COLO668 (cell line): ENCODE measurements at regions not wholly inside any gene's neighbourhood (a gene's known extent, or its start where the extent isn't known, plus 50 kb on each side); places are given as distances from the start of the nearest gene placed in this dataset.

Source experiments
- DNase-seq: peaks from one replicate; lab custom pipeline; 2025; ENCODE audit not compliant: unreplicated experiment; lab: John Stamatoyannopoulos, UW

DNA sequence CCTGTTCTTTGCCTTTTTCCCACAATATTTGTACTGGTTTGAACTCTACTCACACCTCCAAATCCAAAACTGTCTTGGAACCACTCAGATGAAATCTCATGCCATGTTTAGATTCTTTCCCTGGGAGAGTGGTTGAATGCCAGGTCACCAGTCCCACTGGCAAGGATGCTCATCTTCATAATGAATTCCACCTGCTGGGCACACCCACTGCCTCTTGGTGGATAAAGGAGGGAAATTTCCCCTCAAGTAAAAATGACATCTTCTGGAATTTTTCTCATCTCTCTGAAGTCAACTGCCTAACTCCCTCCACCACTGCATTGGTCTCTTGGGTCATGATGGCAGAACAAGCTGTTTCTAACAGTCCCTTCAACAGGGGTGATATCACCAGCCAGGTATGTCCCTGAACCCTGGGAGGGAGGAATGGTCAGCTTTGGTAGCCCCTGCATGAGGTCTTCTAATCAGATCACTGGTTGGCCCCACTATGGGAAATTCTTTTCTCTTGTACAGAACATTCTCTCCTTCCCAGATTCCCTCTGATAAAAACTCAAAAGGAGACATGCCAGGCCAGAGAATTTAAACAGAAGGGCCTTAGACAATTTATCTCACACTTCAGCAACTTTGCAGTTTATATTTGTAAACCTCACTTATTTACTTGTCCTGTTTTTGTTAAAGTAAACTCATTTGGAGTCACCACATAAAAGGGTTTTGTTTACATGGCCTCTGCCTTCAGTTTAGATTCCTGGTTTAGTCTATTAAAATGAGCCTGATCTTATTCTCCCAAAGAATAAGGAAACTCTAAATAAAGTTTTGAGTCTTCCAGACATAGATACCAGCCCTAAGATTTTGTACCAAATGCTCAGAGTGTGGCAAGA is 143.4 kb downstream of the WNT5A start:
- no peak for DNase-seq

DNA sequence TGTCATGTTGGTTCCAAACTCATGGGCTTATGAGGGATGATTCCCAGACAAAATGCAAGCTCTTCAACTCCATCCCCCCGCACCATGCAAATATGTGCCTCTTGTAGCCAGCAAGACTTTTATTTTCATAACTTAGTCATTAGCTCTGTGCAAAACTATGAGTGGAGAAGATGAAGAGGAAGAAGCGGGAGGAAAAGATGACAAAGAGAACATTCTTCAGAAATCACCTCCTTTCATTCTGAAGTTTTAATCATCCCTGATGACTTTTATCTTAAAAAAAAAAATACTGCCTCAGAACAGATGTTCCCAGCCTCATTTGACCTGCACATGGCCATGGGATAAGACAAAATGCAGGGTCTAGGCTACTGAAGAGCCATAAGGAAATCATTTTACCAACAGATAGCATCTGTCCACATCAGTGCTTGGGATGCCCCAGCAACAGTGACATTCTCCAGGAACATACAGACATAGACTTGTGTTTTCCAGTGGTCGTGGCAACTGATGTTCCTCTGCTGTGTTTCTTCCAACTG is 145.5 kb downstream of the WNT5A start:
- no peak for DNase-seq

- DNase-seq = no peak
These were observed 147.3 kb downstream of the WNT5A start for GRCh38 chr3:55339819-55340218.

GRCh38 chr3:55339390-55339789 is 147.7 kb downstream of the WNT5A start:
- DNase-seq = no peak

GRCh38 chr3:55337641-55338180 is 149.4 kb downstream of the WNT5A start:
- no peak for DNase-seq

DNA sequence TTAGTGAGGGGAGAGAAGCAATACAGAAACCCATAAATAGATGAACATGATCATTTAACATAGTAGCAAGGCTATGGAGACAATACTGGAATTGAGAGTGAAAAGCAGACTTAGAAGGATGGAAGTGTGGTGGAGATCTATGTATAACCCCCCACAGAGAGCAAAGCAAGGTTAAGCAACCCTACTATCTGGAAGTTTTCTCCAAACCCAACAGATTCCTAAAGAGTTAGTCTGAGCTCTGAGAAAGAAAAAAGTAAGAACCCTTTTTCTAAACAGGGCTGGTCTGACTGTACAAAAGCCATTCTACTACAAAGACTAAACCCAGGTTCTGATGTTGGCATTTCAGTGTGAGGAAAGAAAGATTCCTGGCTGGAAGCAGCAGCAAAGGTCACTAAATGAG is 153.2 kb downstream of the WNT5A start:
- DNase-seq = no peak

- DNase-seq = no peak
These were observed 154.1 kb downstream of the WNT5A start for GRCh38 chr3:55333046-55333445.

DNA sequence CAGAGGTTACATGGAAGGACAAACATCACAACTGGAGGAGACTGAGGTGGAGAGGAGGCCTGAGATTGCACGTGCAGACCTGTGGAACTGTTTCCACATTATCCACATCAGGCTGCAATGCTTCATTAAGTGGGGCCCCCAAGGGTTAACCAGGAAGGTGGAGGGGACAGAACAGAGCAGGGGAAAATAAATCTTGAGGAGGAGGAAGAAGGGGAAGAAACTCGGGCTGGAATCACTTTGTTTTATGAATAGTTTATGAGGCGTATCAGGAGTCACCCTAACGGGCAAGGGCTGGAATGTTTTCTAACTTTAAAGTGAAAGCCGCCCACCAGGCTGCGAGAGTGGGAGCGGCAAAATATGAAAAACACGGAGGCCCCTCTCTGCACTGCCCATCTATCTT is 154.9 kb downstream of the WNT5A start:
- no peak for DNase-seq

GRCh38 chr3:55331524-55331923 is 155.6 kb downstream of the WNT5A start:
- DNase-seq = no peak

DNA sequence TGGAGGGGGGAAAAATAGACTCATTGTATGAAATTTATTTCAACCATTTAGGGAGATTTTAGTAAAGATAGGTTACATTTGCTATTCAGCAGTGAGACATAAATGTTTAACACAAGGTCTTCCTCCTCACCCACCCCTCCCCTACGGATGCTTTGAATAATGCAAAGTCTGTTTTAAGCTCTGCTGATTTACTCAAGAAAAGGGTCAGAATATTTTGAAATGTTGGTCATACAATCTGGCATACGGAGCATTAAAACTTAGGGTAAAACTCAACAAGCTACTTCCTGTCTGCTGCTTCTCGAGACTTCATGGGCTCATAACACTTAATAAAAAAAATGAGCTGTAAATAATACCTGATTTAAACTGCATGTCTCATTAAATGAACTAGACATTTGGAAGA is 156.3 kb downstream of the WNT5A start:
- DNase-seq = no peak

DNA sequence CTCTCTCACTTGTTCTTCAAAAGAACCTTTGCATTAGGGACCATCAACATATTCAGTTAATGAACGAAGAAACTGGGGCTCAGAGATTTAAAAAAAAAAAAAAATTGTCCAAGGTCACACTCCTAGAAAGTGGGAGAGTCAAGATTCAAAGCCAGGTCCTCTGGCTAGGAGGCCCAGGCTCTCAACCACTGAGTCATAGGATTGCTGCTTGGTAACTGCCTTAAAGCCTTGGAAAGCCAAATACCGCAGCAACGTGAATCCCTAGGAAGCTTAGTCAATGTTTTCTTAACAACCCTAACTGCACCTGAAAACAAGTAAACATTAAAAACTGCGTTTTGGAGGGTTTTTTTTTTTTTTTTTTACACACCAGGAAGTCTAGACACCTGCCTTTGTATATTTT is 156.8 kb downstream of the WNT5A start:
- DNase-seq = peak; percentile 20

GRCh38 chr3:55329849-55330248 is 157.3 kb downstream of the WNT5A start:
- DNase-seq = no peak

DNA sequence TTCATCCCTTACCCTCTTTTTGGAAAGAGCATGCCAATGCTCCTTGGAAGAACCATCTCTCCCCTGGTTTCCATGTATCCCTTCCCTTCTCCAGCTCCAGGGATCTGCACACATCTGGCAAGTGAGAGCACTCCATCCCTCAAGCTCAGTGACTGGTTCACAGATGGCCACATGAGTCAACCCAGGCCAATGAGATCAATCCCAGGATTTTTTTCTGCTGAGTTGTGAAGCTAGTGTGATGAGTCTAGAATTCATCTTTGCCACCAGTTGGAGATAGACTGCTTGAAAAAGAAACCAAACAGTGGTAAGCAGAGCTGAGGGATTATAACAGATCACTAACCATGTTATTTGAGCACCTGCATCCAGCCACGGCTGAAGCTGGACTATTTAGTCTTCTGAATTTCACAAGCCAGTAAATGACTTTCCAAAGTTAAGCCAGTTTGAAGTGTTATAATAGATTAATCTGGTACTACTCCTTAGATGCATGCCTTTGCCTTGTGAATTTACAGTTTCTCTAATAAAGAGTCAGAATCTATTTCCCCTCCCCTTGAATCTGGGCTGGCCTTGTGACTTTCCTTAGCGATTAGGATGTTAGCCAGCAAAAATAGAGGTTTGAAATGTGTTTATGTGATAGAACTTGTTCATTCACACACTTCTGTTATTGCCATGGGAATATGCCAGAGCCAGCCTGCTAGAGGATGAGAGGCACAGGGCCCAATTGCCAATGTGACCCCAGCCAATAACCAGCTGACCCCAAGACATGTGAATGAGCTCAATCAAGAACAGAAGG is 159.8 kb downstream of the WNT5A start:
- DNase-seq = no peak

- DNase-seq = no peak
These were observed 164.5 kb downstream of the WNT5A start for GRCh38 chr3:55322638-55323037.

- DNase-seq = no peak
These were observed 166.2 kb downstream of the WNT5A start for GRCh38 chr3:55320928-55321327.

- no peak for DNase-seq
These were observed 171.7 kb downstream of the WNT5A start for GRCh38 chr3:55315396-55315795.

DNA sequence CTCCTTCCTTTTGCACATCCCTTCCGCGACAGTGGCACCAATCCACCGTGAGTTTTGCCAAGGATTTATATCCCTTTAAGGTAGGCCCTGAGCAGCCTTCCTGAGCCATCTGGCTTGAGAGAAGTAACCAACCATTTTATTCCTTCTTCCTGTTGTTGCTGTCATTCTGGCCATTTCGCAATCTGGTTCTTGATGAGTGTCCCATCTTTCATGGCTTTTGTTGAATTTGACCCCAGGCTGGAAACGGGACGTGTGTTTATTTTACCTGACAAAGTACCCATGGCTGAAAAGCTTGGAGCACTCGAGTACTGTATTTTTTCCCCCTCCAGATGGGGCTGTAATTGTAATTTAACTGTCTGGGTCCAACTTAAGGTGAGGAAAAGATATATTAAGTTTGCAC is 173.4 kb downstream of the WNT5A start:
- peak; percentile 44 for DNase-seq

- no peak for DNase-seq
These were observed 177.8 kb downstream of the WNT5A start for GRCh38 chr3:55309336-55309735.

DNA sequence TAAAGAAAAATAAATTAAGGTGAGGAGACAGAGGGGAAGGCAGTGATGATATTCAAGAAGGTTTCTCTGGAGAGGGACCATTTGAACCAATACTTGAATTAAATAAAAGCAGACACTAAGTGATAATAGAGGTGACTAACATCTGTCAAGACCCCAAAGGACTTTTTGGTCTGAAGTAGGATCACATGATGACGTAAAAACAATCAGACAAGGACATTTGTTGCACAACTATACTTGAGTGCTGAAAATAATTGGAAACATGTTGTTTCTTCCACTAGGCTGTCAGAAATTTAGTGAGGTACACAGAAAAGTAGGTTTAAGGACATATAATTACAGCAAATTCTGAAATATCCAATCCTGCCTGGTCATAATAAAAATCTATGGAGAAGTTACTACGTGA is 179.5 kb downstream of the WNT5A start:
- no peak for DNase-seq

DNA sequence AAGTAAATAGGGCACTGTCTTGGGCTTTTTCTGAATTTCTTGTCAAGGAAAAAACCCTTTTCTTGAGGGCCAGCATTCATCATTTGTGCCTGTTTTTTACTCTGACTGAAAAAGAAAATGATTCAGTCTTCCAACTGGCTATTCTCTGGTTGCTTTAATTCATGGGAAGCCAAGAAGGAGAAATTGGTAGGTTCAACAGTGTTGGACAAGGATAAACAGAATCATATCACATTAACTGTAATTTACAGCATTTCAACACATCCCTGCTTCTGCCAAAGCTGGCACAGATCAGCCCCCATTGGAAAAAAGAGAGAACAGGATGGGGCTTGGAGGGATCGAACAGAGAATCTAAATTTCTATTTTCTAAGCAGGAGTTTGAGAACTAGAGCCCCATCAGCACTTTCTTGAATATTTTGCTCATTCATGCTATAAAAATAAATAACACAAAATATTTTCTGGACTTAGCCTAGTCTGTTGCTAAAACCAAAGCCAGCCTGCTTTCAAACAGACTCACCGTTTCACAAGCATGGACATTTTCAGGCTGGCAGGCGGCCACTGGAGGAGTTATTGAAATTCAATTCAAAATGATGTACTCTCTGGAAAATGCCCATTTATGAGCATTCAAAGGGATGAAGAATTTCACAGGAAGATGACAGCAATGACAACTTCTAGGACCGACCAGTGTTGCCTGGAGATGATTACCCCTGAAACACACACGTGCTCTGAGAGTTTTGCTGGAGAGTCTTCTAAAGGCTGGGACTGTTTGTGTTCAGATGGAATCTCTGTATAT is 181.2 kb downstream of the WNT5A start:
- DNase-seq = no peak

DNA sequence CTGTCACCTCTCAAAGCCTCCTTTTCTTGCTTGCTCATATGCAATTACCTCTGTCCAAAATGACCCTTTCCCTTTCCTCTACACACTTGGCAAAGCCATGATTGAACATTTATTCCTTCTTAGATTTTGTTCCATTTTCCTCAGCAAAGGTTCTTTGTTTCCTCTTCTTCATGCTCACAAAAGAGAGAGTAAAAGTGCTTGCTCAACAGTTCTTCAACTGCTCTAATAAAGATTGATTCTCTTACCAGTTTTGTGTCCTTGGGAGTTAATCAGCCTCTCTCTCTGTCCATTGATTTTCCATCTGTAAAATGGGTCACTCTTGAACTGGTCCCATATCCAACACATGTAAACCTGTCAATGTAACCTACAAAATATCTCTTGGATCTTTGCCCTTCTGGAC is 186.4 kb downstream of the WNT5A start:
- DNase-seq = no peak
